Progenitor cell of endocrine pancreas (in vitro differentiated cells): ENCODE measurements at regions not wholly inside any gene's neighbourhood (a gene's known extent, or its start where the extent isn't known, plus 50 kb on each side); places are given as distances from the start of the nearest gene placed in this dataset.
"Not testable (repeated sequence)": the region's sequence is repeated elsewhere in the genome, so short reads cannot be mapped to it uniquely, and the experiment has no call there.

ENCODE experiments used
- DNase-seq: peaks from one replicate; pipeline ENCODE4 v3.0.0; 2021; ENCODE audit warnings: low spot score; ENCODE audit not compliant: unreplicated experiment
- H3K27ac Mint-ChIP-seq: 2 replicates; pipeline ENCODE4 v1.8.0; 2021; ENCODE audit warnings: mild to moderate bottlenecking, moderate library complexity, mixed read lengths
- H3K27me3 Mint-ChIP-seq: 2 replicates; pipeline ENCODE4 v1.8.0; 2021; ENCODE audit warnings: mixed read lengths
- H3K36me3 Mint-ChIP-seq: 2 replicates; pipeline ENCODE4 v1.8.0; 2022; ENCODE audit warnings: mixed read lengths; ENCODE audit not compliant: insufficient read depth
- H3K4me1 Mint-ChIP-seq: 2 replicates; pipeline ENCODE4 v1.8.0; 2021; ENCODE audit warnings: low read depth, mixed read lengths
- H3K4me3 Mint-ChIP-seq: 2 replicates; pipeline ENCODE4 v1.8.0; 2021; ENCODE audit warnings: low read depth, mild to moderate bottlenecking, moderate library complexity, mixed read lengths
- H3K9me3 Mint-ChIP-seq: 2 replicates; pipeline ENCODE4 v1.8.0; 2021; ENCODE audit warnings: low read depth, mixed read lengths
- TF ChIP-seq, protein P1 (sequence below): fragments of 200-600 bp; sonication (generic); IDR thresholded peaks from one replicate; pipeline ENCODE4 v1.5.0; 2021; ENCODE audit warnings: antibody characterized with exemption, mild to moderate bottlenecking; ENCODE audit not compliant: unreplicated experiment

GRCh38 chr13:87582399-87582798 is 88.8 kb upstream of the SLITRK5 start:
- no peak overlapping the region for H3K4me3 Mint-ChIP-seq
- H3K27ac Mint-ChIP-seq: no peak overlapping the region
- H3K27me3 Mint-ChIP-seq: peaks cover 7% of the 10 kb centered on the region
- TF ChIP-seq, protein P1, sequence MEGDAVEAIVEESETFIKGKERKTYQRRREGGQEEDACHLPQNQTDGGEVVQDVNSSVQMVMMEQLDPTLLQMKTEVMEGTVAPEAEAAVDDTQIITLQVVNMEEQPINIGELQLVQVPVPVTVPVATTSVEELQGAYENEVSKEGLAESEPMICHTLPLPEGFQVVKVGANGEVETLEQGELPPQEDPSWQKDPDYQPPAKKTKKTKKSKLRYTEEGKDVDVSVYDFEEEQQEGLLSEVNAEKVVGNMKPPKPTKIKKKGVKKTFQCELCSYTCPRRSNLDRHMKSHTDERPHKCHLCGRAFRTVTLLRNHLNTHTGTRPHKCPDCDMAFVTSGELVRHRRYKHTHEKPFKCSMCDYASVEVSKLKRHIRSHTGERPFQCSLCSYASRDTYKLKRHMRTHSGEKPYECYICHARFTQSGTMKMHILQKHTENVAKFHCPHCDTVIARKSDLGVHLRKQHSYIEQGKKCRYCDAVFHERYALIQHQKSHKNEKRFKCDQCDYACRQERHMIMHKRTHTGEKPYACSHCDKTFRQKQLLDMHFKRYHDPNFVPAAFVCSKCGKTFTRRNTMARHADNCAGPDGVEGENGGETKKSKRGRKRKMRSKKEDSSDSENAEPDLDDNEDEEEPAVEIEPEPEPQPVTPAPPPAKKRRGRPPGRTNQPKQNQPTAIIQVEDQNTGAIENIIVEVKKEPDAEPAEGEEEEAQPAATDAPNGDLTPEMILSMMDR: no peak
- H3K4me1 Mint-ChIP-seq: no peaks in the 10 kb centered on the region
- H3K36me3 Mint-ChIP-seq: no peaks in the 10 kb centered on the region
- DNase-seq: no peak
- H3K9me3 Mint-ChIP-seq: no peaks in the 10 kb centered on the region

DNA sequence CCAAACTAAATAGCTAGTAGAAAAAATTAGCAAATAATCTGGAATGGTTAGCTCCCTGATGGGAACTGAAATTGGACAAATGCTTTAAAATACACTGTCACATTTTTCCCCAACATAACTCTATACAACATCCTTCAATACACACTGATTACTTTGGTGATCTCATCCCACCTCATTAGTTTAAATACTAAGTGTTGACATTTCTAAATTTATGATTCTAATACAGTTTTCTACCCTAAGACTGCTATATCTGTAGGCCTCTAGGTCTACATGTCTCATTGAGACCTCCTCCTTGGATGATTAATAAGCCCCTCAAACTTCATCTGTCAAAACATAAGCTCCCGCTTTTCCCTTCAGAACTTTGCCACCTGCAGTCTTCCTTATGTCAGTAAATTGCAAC is 80.7 kb upstream of the SLITRK5 start:
- Mint-ChIP-seq H3K4me3 (no peak overlapping the region), H3K9me3 (no peaks in the 10 kb centered on the region), H3K4me1 (no peaks in the 10 kb centered on the region), H3K27me3 (no peaks in the 10 kb centered on the region), H3K27ac (no peak overlapping the region), H3K36me3 (no peaks in the 10 kb centered on the region)
- DNase-seq: no peak
- TF ChIP-seq, protein P1: no peak

DNA sequence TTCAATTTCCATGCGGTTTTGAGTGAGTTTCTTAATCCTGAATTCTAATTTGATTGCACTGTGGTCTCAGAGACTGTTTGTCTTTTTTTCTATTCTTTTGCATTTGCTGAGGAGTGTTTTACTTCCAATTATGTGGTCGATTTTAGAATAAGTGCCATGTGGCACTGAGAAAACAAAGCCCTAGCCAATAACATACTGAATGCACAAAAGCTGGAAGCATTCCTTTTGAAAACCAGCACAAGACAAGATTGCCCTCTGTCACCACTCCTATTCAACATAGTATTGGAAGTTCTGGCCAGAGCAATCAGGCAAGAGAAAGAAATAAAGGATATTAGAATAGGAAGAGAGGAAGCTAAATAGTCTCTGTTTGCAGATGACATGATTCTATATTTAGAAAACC is 66.7 kb upstream of the SLITRK5 start:
- H3K27me3 Mint-ChIP-seq, DNase-seq, H3K4me1 Mint-ChIP-seq, H3K27ac Mint-ChIP-seq, H3K36me3 Mint-ChIP-seq, H3K4me3 Mint-ChIP-seq, H3K9me3 Mint-ChIP-seq: not testable (repeated sequence)

DNA sequence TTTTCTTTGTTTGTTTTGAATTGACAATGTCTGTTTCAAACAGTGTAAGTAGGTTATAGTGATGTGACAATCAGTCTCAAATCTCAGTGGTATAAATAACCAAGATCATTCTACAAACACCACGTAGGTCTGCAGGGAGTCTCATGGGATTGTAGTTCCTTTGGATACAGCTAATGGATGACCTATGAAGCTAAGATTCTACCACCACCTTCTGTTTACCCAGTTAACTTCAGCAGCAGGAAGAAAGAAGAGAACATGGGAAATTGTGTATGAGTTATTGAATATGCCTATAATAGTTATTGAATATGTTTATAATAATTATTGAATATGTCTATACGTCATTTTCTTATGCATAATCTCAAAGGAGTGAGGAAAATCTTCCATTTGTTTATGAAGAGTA is 63.9 kb upstream of the SLITRK5 start:
- Mint-ChIP-seq H3K27ac (no peak overlapping the region), H3K4me3 (no peak overlapping the region), H3K4me1 (no peaks in the 10 kb centered on the region), H3K27me3 (no peaks in the 10 kb centered on the region), H3K36me3 (no peaks in the 10 kb centered on the region), H3K9me3 (peaks cover 8% of the 10 kb centered on the region)
- TF ChIP-seq, protein P1: no peak
- DNase-seq: no peak

DNA sequence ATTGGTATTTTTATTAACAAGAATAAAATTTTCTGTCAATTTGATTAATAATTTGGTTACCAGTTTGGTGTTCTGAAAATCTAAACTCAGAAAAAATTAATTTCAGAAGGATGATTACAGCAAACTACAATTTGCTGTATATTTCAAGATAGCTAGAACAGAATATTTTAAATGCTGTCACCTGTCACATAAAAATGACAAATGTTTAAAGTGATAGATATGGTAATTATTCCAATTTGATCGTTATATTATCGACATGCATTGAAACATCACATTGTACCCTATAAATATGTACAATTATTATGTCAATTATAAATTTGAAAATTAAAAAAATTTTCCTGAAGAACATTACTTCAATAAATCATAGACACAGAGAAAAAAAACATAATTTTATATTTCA is 56.9 kb upstream of the SLITRK5 start:
- H3K9me3 Mint-ChIP-seq: no peaks in the 10 kb centered on the region
- TF ChIP-seq, protein P1: no peak
- H3K4me1 Mint-ChIP-seq: no peaks in the 10 kb centered on the region
- no peaks in the 10 kb centered on the region for H3K27me3 Mint-ChIP-seq
- H3K36me3 Mint-ChIP-seq: no peaks in the 10 kb centered on the region
- H3K4me3 Mint-ChIP-seq: no peak overlapping the region
- H3K27ac Mint-ChIP-seq: no peak overlapping the region
- DNase-seq: no peak
